Stimulated activated CD8-positive, alpha-beta memory T cell treated with anti-CD3 and anti-CD28 coated beads, Interleukin-15, amount 100 ng/mL, for 4 hours (primary cell): ENCODE measurements at regions not wholly inside any gene's neighbourhood (a gene's known extent, or its start where the extent isn't known, plus 50 kb on each side); places are given as distances from the start of the nearest gene placed in this dataset.
"Not testable (repeated sequence)": the region's sequence is repeated elsewhere in the genome, so short reads cannot be mapped to it uniquely, and the experiment has no call there.

Experiments used
- DNase-seq, 2 donors: peaks; one replicate each; pipeline ENCODE4 v3.0.0-alpha.2; 2020; ENCODE audit warnings: low read depth in 2 of 2

- DNase-seq, result no peak
These were observed 106.9 kb upstream of the ZNF746 start for GRCh38 chr7:149604521-149604920.

DNA sequence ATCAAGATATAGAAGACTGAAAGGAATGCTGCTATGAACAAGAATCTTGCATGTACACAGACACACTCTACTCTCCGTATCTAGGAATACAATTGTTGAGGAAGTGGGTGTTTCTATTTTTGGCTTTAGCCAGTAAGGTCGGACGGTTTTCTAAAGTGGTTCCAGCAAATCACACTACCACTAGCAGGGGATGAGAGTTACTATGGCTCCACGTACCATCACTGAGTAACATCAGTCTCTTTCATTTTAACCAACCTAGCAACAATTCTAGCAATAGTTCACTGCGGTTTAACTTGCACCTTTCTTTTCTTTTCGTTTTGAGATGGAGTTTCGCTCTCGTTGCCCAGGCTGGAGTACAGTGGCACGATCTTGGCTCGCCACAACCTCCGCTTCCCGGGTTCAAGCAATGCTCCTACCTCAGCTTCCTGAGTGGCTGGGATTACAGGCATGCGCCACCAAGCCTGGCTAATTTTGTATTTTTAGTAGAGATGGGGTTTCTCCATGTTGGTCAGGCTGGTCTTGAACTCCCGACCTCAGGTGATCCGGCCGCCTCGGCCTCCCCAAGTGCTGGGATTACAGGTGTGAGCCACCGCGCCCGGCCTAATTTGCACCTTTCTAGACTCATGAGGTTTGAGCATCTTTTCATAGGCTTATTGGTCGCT lies 103.2 kb upstream of the ZNF746 start:
- not testable (repeated sequence) for DNase-seq

DNA sequence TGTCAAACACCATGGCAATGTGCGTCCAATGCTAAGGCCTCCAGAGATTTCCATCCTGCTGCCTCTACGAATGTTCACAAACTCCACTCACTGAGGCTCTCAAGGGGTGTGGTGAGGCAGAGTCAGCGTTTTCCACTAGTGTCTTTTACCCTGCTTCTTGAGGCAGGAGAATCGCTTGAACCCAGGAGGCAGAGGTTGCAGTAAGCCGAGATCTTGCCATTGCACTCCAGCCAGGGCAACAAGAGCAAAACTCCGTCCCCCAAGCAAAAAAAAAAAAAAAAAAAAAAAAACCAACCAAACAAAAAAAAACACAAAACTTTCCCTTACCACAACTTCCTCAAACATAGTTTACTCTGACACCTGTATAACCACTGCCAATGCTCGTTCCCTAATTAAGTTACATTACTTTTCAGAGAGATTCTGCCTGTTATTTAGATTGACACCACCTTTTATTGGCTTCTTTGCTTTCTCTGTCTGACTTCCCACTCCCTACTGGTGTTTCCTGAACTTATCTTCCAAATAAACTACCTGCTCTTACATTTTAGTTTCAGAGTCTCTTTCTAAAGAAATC lies 102.1 kb upstream of the ZNF746 start:
- DNase-seq, result no peak

GRCh38 chr7:149598721-149599308 lies 101.2 kb upstream of the ZNF746 start:
- DNase-seq, result no peak

- not testable (repeated sequence) for DNase-seq
These were observed 100.2 kb upstream of the ZNF746 start for GRCh38 chr7:149597789-149598188.

DNA sequence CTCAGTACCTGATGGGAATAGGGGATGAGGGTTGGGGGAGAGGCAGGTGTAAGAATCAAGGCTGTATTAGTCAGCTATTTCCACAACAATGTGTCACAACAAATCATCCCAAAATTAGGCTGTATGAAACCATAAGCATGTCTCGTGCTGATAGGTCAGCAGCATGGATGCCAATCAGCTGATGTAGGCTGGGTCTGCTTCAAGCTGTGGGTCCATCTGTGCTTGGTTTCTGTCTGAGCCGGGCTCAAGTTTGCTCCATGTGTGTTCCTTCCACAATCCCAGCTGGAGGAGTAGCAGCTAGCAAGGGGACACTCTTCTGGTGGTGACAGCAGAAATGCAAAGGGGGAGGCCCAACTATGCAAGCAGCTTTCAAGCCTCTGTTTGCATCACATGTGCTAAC lies 97.9 kb upstream of the ZNF746 start:
- no peak for DNase-seq

GRCh38 chr7:149595078-149595477 lies 97.5 kb upstream of the ZNF746 start:
- no peak for DNase-seq

- no peak for DNase-seq
These were observed 91.3 kb upstream of the ZNF746 start for GRCh38 chr7:149588930-149589329.

- no peak for DNase-seq
These were observed 89.3 kb upstream of the ZNF746 start for GRCh38 chr7:149586646-149587645.

GRCh38 chr7:149584530-149584929 lies 86.9 kb upstream of the ZNF746 start:
- DNase-seq, result no peak

DNA sequence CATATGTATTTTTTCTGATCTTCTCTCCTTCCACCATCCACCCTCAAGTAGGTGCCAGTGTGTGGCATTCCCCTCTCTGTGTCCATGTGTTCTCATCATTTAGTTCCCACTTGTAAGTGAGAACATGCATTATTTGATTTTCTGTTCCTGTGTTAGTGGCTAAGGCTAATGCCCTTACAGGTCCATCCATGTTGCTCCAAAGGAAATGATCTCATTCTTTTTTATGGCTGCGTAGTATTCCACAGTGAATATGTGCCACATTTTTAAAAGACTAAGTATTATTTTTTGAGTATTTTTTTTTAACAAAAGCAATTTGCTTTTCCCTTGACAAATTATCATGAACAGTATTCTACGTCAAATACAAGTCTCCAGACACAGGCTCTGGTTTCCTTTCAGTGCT lies 86.4 kb upstream of the ZNF746 start:
- no peak for DNase-seq

DNA sequence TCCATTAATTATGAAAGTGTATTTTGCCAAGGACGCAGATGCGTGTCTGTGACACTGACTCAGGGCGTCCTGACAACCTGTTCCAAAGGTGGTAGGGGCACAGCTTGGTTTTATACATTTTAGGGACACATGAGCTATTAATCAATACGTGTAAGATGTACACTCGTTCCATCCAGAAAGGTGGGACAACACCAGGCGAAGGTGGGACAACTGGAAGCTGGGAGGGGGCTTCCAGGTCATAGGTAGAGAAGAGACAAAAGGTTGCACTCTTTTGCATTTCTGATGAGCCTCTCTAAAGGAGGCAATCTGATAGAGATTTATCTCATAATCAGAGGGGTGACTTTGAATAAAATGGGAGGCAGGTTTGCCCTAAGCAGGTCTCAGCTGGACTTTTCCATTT lies 82.7 kb upstream of the ZNF746 start:
- DNase-seq, result no peak

- DNase-seq, result not testable (repeated sequence)
These were observed 81.8 kb upstream of the ZNF746 start for GRCh38 chr7:149579365-149579764.

GRCh38 chr7:149574428-149574827 lies 76.8 kb upstream of the ZNF746 start:
- not testable (repeated sequence) for DNase-seq

DNA sequence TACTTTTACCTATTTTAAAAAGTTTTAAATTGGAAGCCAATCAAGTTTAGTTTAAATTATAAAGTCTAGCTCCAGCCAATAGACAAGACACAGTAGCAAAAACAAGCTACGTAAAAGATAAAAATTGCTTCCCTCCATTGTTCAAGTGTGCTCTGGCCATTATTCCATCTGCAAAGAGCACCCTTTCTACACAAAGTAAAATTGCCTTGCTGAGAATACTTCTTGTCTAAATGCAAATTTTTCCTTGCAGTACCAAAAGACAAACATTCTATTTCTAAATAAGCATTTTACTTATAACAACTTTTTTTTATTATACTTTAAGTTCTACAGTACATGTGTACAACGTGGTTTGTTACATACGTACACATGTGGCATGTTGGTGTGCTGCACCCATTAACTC lies 75.9 kb upstream of the ZNF746 start:
- no peak for DNase-seq

GRCh38 chr7:149572920-149573319 lies 75.3 kb upstream of the ZNF746 start:
- DNase-seq, result not testable (repeated sequence)

DNA sequence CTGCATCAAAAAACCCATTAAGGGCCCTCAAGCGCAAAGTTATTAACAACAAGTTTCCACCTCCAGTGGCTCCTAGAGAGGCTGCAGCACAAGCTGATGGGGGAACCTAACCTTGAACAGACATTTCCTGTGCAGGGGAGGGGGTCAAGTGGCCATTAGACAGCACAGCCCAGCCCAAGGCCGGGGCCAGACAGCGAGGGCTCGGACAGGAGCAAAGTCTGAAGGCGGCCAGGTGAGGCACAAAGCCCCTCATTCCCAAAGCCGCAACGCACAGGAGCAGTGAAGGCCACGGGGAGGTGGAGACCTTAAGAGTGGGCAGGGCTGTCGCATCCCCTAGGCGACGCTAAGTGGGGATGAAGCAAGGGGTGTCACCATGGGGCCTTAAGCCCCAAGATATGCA lies 73.2 kb upstream of the ZNF746 start:
- no peak for DNase-seq

GRCh38 chr7:149569726-149570422 lies 72.3 kb upstream of the ZNF746 start:
- no peak for DNase-seq

GRCh38 chr7:149569025-149569725 lies 71.6 kb upstream of the ZNF746 start:
- DNase-seq, result no peak

- no peak for DNase-seq
These were observed 70.6 kb upstream of the ZNF746 start for GRCh38 chr7:149568218-149568617.

DNA sequence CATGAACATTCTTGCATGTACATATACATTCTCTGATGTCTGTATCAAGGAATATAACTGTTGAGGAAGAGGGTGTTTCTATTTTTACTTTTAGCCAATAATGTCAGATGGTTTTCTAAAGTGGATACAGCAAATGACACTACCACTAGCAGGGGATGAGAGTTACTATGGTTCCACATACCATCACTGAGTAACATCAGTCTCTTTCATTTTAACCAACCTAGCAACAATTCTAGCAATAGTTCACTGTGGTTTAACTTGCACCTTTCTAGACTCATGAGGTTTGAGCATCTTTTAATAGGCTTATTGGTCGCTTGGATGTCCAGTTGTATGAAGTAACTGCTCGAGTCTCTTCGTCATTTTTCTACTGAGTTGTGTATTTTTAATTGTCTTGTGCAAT lies 68.5 kb upstream of the ZNF746 start:
- no peak for DNase-seq
